DMS114 treated with DMSO at 0.1 percent for 48 hours (cell line): ENCODE measurements at regions not wholly inside any gene's neighbourhood (a gene's known extent, or its start where the extent isn't known, plus 50 kb on each side); places are given as distances from the start of the nearest gene placed in this dataset.
"Not testable (repeated sequence)": the region's sequence is repeated elsewhere in the genome, so short reads cannot be mapped to it uniquely, and the experiment has no call there.

Experiments used
- DNase-seq: peaks from one replicate; lab custom pipeline; 2025; ENCODE audit not compliant: unreplicated experiment; lab: John Stamatoyannopoulos, UW

- no peak for DNase-seq
These were observed 471.8 kb downstream of the COL12A1 start for GRCh38 chr6:74733830-74734620.

- no peak for DNase-seq
These were observed 473.9 kb downstream of the COL12A1 start for GRCh38 chr6:74731931-74732330.

GRCh38 chr6:74731204-74731603 is 474.6 kb downstream of the COL12A1 start:
- no peak for DNase-seq

- DNase-seq = no peak
These were observed 484.9 kb downstream of the COL12A1 start for GRCh38 chr6:74720923-74721322.

- DNase-seq = no peak
These were observed 488.3 kb downstream of the COL12A1 start for GRCh38 chr6:74717591-74717990.

GRCh38 chr6:74715355-74716085 is 490.3 kb downstream of the COL12A1 start:
- no peak for DNase-seq

- no peak for DNase-seq
These were observed 491.9 kb downstream of the COL12A1 start for GRCh38 chr6:74713941-74714340.

- no peak for DNase-seq
These were observed 500.4 kb downstream of the COL12A1 start for GRCh38 chr6:74705451-74705850.

GRCh38 chr6:74704540-74704939 is 501.3 kb downstream of the COL12A1 start:
- DNase-seq = not testable (repeated sequence)

- no peak for DNase-seq
These were observed 515.5 kb downstream of the COL12A1 start for GRCh38 chr6:74690365-74690764.

GRCh38 chr6:74689601-74690000 is 516.3 kb downstream of the COL12A1 start:
- no peak for DNase-seq

GRCh38 chr6:74677463-74677862 is 528.4 kb downstream of the COL12A1 start:
- DNase-seq = no peak

- DNase-seq = no peak
These were observed 528.9 kb downstream of the COL12A1 start for GRCh38 chr6:74676906-74677305.

GRCh38 chr6:74674377-74674776 is 531.5 kb downstream of the COL12A1 start:
- DNase-seq = no peak

GRCh38 chr6:74671558-74672025 is 534.3 kb downstream of the COL12A1 start:
- DNase-seq = no peak

GRCh38 chr6:74658391-74658790 is 547.5 kb downstream of the COL12A1 start:
- no peak for DNase-seq

GRCh38 chr6:74657931-74658330 is 547.9 kb downstream of the COL12A1 start:
- no peak for DNase-seq

- DNase-seq = no peak
These were observed 548.8 kb downstream of the COL12A1 start for GRCh38 chr6:74657011-74657410.

GRCh38 chr6:74656453-74656852 is 549.4 kb downstream of the COL12A1 start:
- DNase-seq = no peak

GRCh38 chr6:74654296-74654695 is 551.6 kb downstream of the COL12A1 start:
- DNase-seq = no peak

- no peak for DNase-seq
These were observed 553.7 kb downstream of the COL12A1 start for GRCh38 chr6:74651948-74652842.
